ENCODE measurements at regions not wholly inside any gene's neighbourhood (a gene's known extent, or its start where the extent isn't known, plus 50 kb on each side); places are given as distances from the start of the nearest gene placed in this dataset.
"Not testable (repeated sequence)": the region's sequence is repeated elsewhere in the genome, so short reads cannot be mapped to it uniquely, and the experiment has no call there.

- no peak overlapping the region for H3K27ac ChIP-seq
- no peak for TF ChIP-seq CTCF (conservative IDR thresholded peaks at IDR 0.05)
Measured at GRCh38 chr4:30002341-30002740, 717.8 kb upstream of the PCDH7 start.

DNA sequence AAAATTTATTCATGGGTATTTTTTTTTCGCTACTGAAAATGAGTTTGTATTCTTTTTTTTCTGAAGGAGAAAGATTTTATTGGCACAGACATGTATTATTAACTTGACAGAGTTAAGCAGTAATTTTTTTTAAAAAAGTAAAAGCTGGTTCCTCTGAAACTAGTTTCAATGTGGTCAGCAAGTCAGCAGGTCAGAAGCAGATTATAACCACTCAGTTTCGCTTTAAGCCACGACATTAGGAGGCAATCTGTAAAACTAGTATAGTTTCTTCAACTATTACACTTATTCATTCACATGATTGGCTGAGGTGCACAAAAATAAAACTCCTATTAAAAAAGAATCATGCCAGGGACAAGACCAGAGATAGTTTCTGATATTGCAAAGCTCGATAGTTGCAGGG lies 714.2 kb upstream of the PCDH7 start:
- H3K27ac ChIP-seq, result no peak overlapping the region
- TF ChIP-seq CTCF (conservative IDR thresholded peaks at IDR 0.05), result no peak

GRCh38 chr4:30024526-30024925 lies 695.6 kb upstream of the PCDH7 start:
- no peak for TF ChIP-seq CTCF (conservative IDR thresholded peaks at IDR 0.05)
- H3K27ac ChIP-seq, result no peak overlapping the region

GRCh38 chr4:30028826-30029225 lies 691.3 kb upstream of the PCDH7 start:
- TF ChIP-seq CTCF (conservative IDR thresholded peaks at IDR 0.05), result no peak
- H3K27ac ChIP-seq, result no peak overlapping the region

- TF ChIP-seq CTCF (conservative IDR thresholded peaks at IDR 0.05), result no peak
Measured at GRCh38 chr4:30056016-30056766, 664.0 kb upstream of the PCDH7 start.

DNA sequence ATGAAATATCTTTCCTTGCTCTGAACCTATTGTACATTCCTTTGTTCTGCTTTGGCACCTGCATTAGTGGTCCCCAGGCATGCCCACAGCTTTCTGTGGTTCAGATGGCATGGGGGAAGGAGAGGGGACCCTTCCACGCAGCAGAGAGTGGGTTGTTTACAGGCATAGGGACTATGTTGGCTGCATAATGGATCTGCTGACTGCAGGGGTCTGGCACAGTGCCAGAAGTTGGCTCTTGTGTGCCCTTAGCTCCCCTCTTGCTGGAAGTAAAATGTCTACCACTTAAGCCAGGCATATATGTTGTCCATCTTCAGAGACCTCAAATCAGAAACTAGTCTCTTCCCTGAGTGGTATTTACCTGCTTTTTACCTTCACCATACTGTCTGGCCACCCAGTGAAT lies 651.9 kb upstream of the PCDH7 start:
- H3K27ac ChIP-seq, result no peak overlapping the region
- TF ChIP-seq CTCF (conservative IDR thresholded peaks at IDR 0.05), result no peak

More at GRCh38 chr4:30056016-30056766, 664.0 kb upstream of the PCDH7 start:
- no peak overlapping the region for H3K27ac ChIP-seq

- TF ChIP-seq CTCF (conservative IDR thresholded peaks at IDR 0.05), result no peak
- H3K27ac ChIP-seq, result no peak overlapping the region
Measured at GRCh38 chr4:30073011-30073710, 647.0 kb upstream of the PCDH7 start.

- not testable (repeated sequence) for H3K27ac ChIP-seq
Measured at GRCh38 chr4:30092420-30093128, 627.6 kb upstream of the PCDH7 start.

Data from VCaP (cell line).